GM10266 (cell line): ENCODE measurements at regions not wholly inside any gene's neighbourhood (a gene's known extent, or its start where the extent isn't known, plus 50 kb on each side); places are given as distances from the start of the nearest gene placed in this dataset.
"Not testable (repeated sequence)": the region's sequence is repeated elsewhere in the genome, so short reads cannot be mapped to it uniquely, and the experiment has no call there.

ENCODE experiments used
- DNase-seq: peaks from one replicate; pipeline ENCODE4 v3.0.0; 2012; ENCODE audit errors: extremely low spot score
- TF ChIP-seq, protein P1 (sequence below): IDR thresholded peaks from 2 replicates; pipeline ENCODE4 v1.5.1; 2012; ENCODE audit warnings: mild to moderate bottlenecking, low read depth; ENCODE audit not compliant: control insufficient read depth, insufficient read depth; ENCODE audit errors: missing control alignments

- TF ChIP-seq, protein P1, sequence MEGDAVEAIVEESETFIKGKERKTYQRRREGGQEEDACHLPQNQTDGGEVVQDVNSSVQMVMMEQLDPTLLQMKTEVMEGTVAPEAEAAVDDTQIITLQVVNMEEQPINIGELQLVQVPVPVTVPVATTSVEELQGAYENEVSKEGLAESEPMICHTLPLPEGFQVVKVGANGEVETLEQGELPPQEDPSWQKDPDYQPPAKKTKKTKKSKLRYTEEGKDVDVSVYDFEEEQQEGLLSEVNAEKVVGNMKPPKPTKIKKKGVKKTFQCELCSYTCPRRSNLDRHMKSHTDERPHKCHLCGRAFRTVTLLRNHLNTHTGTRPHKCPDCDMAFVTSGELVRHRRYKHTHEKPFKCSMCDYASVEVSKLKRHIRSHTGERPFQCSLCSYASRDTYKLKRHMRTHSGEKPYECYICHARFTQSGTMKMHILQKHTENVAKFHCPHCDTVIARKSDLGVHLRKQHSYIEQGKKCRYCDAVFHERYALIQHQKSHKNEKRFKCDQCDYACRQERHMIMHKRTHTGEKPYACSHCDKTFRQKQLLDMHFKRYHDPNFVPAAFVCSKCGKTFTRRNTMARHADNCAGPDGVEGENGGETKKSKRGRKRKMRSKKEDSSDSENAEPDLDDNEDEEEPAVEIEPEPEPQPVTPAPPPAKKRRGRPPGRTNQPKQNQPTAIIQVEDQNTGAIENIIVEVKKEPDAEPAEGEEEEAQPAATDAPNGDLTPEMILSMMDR: no peak
- no peak for DNase-seq
Measured at GRCh38 chr9:102403514-102403913, 591.6 kb upstream of the CYLC2 start.

- TF ChIP-seq, protein P1: no peak
Measured at GRCh38 chr9:102398205-102398604, 596.9 kb upstream of the CYLC2 start.

GRCh38 chr9:102385620-102386019 lies 609.5 kb upstream of the CYLC2 start:
- not testable (repeated sequence) for DNase-seq

More at GRCh38 chr9:102398205-102398604, 596.9 kb upstream of the CYLC2 start:
- DNase-seq: no peak

- no peak for DNase-seq
- TF ChIP-seq, protein P1: no peak
Measured at GRCh38 chr9:102362470-102363132, 624.2 kb upstream of the GRIN3A start.

- DNase-seq: no peak
- TF ChIP-seq, protein P1: no peak
Measured at GRCh38 chr9:102360846-102361245, 622.4 kb upstream of the GRIN3A start.

- no peak for DNase-seq
- TF ChIP-seq, protein P1: no peak
Measured at GRCh38 chr9:102355982-102356381, 617.5 kb upstream of the GRIN3A start.

GRCh38 chr9:102354041-102354440 lies 615.6 kb upstream of the GRIN3A start:
- no peak for DNase-seq
- TF ChIP-seq, protein P1: no peak

DNA sequence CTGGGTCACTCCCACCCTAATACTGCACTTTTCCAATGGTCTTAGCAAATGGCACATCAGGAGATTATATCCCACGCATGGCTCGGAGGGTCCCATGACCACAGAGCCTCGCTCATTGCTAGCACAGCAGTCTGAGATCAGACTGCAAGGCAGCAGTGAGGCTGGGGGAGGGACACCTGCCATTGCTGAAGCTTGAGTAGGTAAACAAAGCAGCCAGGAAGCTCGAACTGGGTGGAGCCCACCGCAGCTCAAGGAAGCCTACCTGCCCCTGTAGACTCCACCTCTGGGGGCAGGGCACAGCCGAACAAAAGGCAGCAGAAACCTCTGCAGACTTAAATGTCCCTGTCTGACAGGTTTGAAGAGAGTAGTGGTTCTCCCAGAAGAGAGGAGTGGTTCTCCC lies 599.0 kb upstream of the GRIN3A start:
- DNase-seq: not testable (repeated sequence)
